ENCODE measurements at regions not wholly inside any gene's neighbourhood (a gene's known extent, or its start where the extent isn't known, plus 50 kb on each side); places are given as distances from the start of the nearest gene placed in this dataset.
A peak's percentile ranks its signal among the peaks of the same experiment; 100 is the strongest.

DNA sequence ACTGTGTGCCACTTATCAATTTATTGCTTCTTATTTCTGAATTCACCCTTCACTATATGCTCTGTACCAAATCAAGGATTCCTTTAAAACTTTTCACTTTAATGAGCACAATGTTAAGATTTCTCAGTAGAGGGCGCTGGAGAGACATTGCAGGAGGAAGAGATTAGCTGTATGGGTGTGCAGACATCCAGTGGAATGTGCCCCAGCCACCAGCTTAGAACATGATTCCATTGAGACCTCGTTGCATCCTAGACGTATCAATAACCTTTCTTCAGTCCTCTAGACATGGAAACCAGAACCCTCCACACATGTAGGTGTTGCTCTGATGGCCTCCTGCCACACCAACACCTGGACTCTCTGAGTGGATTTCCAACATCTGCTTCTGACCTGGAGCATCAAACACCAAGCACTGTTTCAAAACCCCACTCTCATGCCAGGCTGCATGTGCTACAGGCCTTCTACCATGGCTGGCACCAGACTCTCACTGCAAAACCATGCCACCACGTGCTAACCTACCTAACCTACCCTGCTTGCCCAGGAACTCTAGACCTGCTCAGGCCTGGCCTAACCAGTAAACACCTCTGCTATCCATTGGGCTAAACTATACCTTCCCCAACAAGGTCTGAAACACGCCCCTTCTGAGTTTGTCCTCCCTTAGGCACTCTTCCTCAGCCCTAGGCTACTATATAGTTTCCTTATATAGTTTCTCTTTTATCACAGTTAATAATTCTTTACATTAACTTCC lies 633.2 kb upstream of the PKDCC start:
- TF ChIP-seq, protein P1, sequence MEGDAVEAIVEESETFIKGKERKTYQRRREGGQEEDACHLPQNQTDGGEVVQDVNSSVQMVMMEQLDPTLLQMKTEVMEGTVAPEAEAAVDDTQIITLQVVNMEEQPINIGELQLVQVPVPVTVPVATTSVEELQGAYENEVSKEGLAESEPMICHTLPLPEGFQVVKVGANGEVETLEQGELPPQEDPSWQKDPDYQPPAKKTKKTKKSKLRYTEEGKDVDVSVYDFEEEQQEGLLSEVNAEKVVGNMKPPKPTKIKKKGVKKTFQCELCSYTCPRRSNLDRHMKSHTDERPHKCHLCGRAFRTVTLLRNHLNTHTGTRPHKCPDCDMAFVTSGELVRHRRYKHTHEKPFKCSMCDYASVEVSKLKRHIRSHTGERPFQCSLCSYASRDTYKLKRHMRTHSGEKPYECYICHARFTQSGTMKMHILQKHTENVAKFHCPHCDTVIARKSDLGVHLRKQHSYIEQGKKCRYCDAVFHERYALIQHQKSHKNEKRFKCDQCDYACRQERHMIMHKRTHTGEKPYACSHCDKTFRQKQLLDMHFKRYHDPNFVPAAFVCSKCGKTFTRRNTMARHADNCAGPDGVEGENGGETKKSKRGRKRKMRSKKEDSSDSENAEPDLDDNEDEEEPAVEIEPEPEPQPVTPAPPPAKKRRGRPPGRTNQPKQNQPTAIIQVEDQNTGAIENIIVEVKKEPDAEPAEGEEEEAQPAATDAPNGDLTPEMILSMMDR (conservative IDR thresholded peaks at IDR 0.05 in 1 of 2, IDR thresholded peaks at IDR 0.05 in 1 of 2; ENCODE audit: low read depth in 1 of 2, low read length in 2 of 2) = peak; percentile 38 to 44
- no peak for TF ChIP-seq EZH2 (IDR thresholded peaks at IDR 0.05; ENCODE audit: low read length, missing control alignments)

Data from fibroblast of lung (primary cell).